Pancreas (tissue), 10 donors: ENCODE measurements at regions not wholly inside any gene's neighbourhood (a gene's known extent, or its start where the extent isn't known, plus 50 kb on each side); places are given as distances from the start of the nearest gene placed in this dataset.
"Not testable (repeated sequence)": the region's sequence is repeated elsewhere in the genome, so short reads cannot be mapped to it uniquely, and the experiment has no call there.

Source experiments
- ATAC-seq, 4 donors: fragments of 200-7000 bp; cut with Tn5 transposase; one replicate each; pipeline versions ENCODE4 v1.8.0 to v1.9.1; 2020; ENCODE audit warnings: mild to moderate bottlenecking in 4 of 4, moderate library complexity in 4 of 4
- DNase-seq, 6 donors: peaks; one replicate each; pipeline ENCODE4 v3.0.0-alpha.2; 2020
- FAIRE-seq: peaks from 2 replicates; lab custom pipeline; 2012; peaks lifted over from hg19 to GRCh38; lab: Jason Lieb, UNC
- H3K27ac ChIP-seq, 4 donors: fragments of 200-600 bp; sonication (generic); 1 replicate in 3 of 4; 2 replicates in 1 of 4; pipeline versions ENCODE4 v1.5.0 to v1.8.0; 2020
- H3K27me3 ChIP-seq, 4 donors: fragments of 200-600 bp; one replicate each; pipeline ENCODE4 v1.8.0; 2021
- H3K36me3 ChIP-seq, 3 donors: fragments of 200-600 bp; sonication (generic) in 1 of 3; one replicate each; pipeline versions ENCODE4 v1.5.0 to v1.8.0; 2020 to 2021
- H3K4me1 ChIP-seq, 3 donors: fragments of 200-600 bp; one replicate each; pipeline ENCODE4 v1.8.0; 2021
- H3K4me3 ChIP-seq, 4 donors: fragments of 200-600 bp; sonication (generic) in 2 of 4; one replicate each; pipeline versions ENCODE4 v1.5.0 to v1.8.0; 2020 to 2021
- H3K9me3 ChIP-seq, 4 donors: fragments of 200-600 bp; one replicate each; pipeline ENCODE4 v1.8.0; 2021
- WGBS, 2 donors: extraction: QIAGEN DNeasy Blood & Tissue Kit; methylation state at CpG; one replicate each; pipeline ENCODE4 v1.1.7; 2013; 5-methylcytosine and 5-hydroxymethylcytosine counted together
- intact Hi-C, 3 donors: fragments of 100-400 bp; cut with DNase I; formaldehyde crosslinking; loops; one replicate each; pipeline versions ENCODE4 v1.11.1 to v1.14.2; 2022
- TF ChIP-seq, protein P1 (sequence below), 4 donors: fragments of 200-600 bp; sonication (generic) in 3 of 4; IDR thresholded peaks; one replicate each; pipeline versions ENCODE4 v1.5.0 to v1.8.0; 2021; ENCODE audit warnings: antibody characterized with exemption in 4 of 4
- donor health status: healthy with polysubstance abuse.
- donor health status: DM: no; HTN: no; CAD: no; lungs with moderate emphysema.
- donor health status: DM: no; HTN: no; CAD: no.
- donor health status: control.
- donor health status: control.
- donor health status: Bipolar disorder and iron deficiency.
- donor health status: DM: yes; HTN: yes; CAD: no.
- donor health status: DM: no; HTN: no; CAD: no.
- donor health status: DM: no; HTN: no; CAD: no.
- donor health status: DM: yes; HTN: yes; CAD: no.

- no peaks in the 10 kb centered on the region for H3K9me3 ChIP-seq
- FAIRE-seq (no peak), ATAC-seq (no peak), DNase-seq (no peak)
- no peak overlapping the region for H3K4me3 ChIP-seq
- H3K4me1 ChIP-seq = no peaks in the 10 kb centered on the region
- H3K27me3 ChIP-seq = no peaks in the 10 kb centered on the region
- TF ChIP-seq, protein P1, sequence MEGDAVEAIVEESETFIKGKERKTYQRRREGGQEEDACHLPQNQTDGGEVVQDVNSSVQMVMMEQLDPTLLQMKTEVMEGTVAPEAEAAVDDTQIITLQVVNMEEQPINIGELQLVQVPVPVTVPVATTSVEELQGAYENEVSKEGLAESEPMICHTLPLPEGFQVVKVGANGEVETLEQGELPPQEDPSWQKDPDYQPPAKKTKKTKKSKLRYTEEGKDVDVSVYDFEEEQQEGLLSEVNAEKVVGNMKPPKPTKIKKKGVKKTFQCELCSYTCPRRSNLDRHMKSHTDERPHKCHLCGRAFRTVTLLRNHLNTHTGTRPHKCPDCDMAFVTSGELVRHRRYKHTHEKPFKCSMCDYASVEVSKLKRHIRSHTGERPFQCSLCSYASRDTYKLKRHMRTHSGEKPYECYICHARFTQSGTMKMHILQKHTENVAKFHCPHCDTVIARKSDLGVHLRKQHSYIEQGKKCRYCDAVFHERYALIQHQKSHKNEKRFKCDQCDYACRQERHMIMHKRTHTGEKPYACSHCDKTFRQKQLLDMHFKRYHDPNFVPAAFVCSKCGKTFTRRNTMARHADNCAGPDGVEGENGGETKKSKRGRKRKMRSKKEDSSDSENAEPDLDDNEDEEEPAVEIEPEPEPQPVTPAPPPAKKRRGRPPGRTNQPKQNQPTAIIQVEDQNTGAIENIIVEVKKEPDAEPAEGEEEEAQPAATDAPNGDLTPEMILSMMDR (IDR thresholded peaks at IDR 0.05) = no peak
- intact Hi-C loops = no loop called here
- H3K27ac ChIP-seq = no peak overlapping the region
- H3K36me3 ChIP-seq = no peaks in the 10 kb centered on the region
Observed at GRCh38 chr6:82467338-82467737, 103.7 kb downstream of the TPBG start.

DNA sequence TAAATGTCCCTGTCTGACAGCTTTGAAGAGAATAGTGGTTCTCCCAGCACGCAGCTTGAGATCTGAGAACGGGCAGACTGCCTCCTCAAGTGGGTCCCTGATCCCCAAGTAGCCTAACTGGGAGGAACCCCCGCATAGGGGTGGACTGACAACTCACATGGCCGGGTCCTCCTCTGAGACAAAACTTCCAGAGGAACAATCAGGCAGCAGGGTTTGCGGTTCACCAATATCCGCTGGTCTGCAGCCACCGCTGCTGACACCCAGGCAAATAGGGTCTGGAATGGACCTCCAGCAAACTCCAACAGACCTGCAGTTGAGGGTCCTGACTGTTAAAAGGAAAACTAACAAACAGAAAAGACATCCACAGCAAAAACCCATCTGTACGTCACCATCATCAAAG lies 106.5 kb downstream of the TPBG start:
- H3K9me3 ChIP-seq, H3K27ac ChIP-seq, H3K36me3 ChIP-seq, intact Hi-C loops, FAIRE-seq, ATAC-seq, H3K27me3 ChIP-seq, DNase-seq, H3K4me1 ChIP-seq, H3K4me3 ChIP-seq: not testable (repeated sequence)
- WGBS, 2 donors = 83 to 90% methylated on average over 7 to 8 of the region's 8 CpGs

GRCh38 chr6:82475106-82475505 lies 111.5 kb downstream of the TPBG start:
- H3K36me3 ChIP-seq, H3K4me1 ChIP-seq, H3K27ac ChIP-seq, DNase-seq, intact Hi-C loops, H3K4me3 ChIP-seq, H3K27me3 ChIP-seq, FAIRE-seq, H3K9me3 ChIP-seq, ATAC-seq: not testable (repeated sequence)
- 77 to 93% methylated on average over 5 of the region's 5 CpGs for WGBS, 2 donors

GRCh38 chr6:82484001-82484400 lies 120.4 kb downstream of the TPBG start:
- intact Hi-C loops = no loop called here
- no peak for ATAC-seq
- Histone ChIP-seq H3K4me1 (no peaks in the 10 kb centered on the region), H3K36me3 (no peaks in the 10 kb centered on the region), H3K27me3 (no peaks in the 10 kb centered on the region), H3K9me3 (peaks cover 0 to 3% (median 0%) of the 10 kb centered on the region in 4 donors), H3K4me3 (no peak overlapping the region), H3K27ac (no peak overlapping the region)
- TF ChIP-seq, protein P1 (IDR thresholded peaks at IDR 0.05) = no peak
- WGBS, 2 donors = 69 to 77% methylated on average over 3 of the region's 3 CpGs
- DNase-seq = no peak
- FAIRE-seq = no peak

- Histone ChIP-seq H3K4me1 (no peaks in the 10 kb centered on the region), H3K27me3 (no peaks in the 10 kb centered on the region), H3K27ac (no peak overlapping the region), H3K9me3 (peaks cover 0 to 3% (median 0%) of the 10 kb centered on the region in 4 donors), H3K36me3 (no peaks in the 10 kb centered on the region), H3K4me3 (no peak overlapping the region)
- TF ChIP-seq, protein P1 (IDR thresholded peaks at IDR 0.05) = no peak
- intact Hi-C loops = no loop called here
- DNase-seq (no peak), ATAC-seq (no peak), FAIRE-seq (no peak)
- 65 to 68% methylated on average over 9 of the region's 9 CpGs for WGBS, 2 donors
Observed at GRCh38 chr6:82484737-82485626, 121.4 kb downstream of the TPBG start.

- intact Hi-C loops = no loop called here
Observed at GRCh38 chr6:82487895-82488294, 124.3 kb downstream of the TPBG start.

More at GRCh38 chr6:82487895-82488294, 124.3 kb downstream of the TPBG start:
- Histone ChIP-seq H3K27ac (no peak overlapping the region), H3K4me3 (no peak overlapping the region), H3K27me3 (no peaks in the 10 kb centered on the region), H3K9me3 (peaks cover 0 to 3% (median 0%) of the 10 kb centered on the region in 4 donors), H3K36me3 (no peaks in the 10 kb centered on the region), H3K4me1 (no peaks in the 10 kb centered on the region)
- TF ChIP-seq, protein P1 (IDR thresholded peaks at IDR 0.05) = no peak
- WGBS, 2 donors = 43 to 52% methylated on average over 2 of the region's 2 CpGs
- DNase-seq = no peak
- no peak for FAIRE-seq
- ATAC-seq = no peak
